GF-D8 (cell line): ENCODE measurements at regions not wholly inside any gene's neighbourhood (a gene's known extent, or its start where the extent isn't known, plus 50 kb on each side); places are given as distances from the start of the nearest gene placed in this dataset.

Source experiments
- DNase-seq: peaks from one replicate; lab custom pipeline; 2025; lab: John Stamatoyannopoulos, UW

GRCh38 chr10:128759174-128759573, 633.0 kb upstream of the MKI67 start:
- no peak for DNase-seq

GRCh38 chr10:128763588-128763987, 637.4 kb upstream of the MKI67 start:
- DNase-seq: no peak

- DNase-seq: no peak
Measured at GRCh38 chr10:128764190-128764589, 638.0 kb upstream of the MKI67 start.

- no peak for DNase-seq
Measured at GRCh38 chr10:128766915-128767314, 640.7 kb upstream of the MKI67 start.

- DNase-seq: no peak
Measured at GRCh38 chr10:128774979-128775378, 648.8 kb upstream of the MKI67 start.

GRCh38 chr10:128775743-128776142, 649.5 kb upstream of the MKI67 start:
- no peak for DNase-seq

- DNase-seq: no peak
Measured at GRCh38 chr10:128776673-128777252, 650.5 kb upstream of the MKI67 start.

GRCh38 chr10:128777342-128777741, 651.1 kb upstream of the MKI67 start:
- DNase-seq: no peak

GRCh38 chr10:128779416-128779815, 653.2 kb upstream of the MKI67 start:
- DNase-seq: no peak

GRCh38 chr10:128780156-128780761, 654.0 kb upstream of the MKI67 start:
- no peak for DNase-seq

GRCh38 chr10:128781637-128782036, 655.4 kb upstream of the MKI67 start:
- DNase-seq: no peak

- no peak for DNase-seq
Measured at GRCh38 chr10:128784444-128784843, 658.2 kb upstream of the MKI67 start.

GRCh38 chr10:128792426-128793140, 666.4 kb upstream of the MKI67 start:
- no peak for DNase-seq

- no peak for DNase-seq
Measured at GRCh38 chr10:128793726-128794655, 667.8 kb upstream of the MKI67 start.

GRCh38 chr10:128796396-128796912, 670.2 kb upstream of the MKI67 start:
- DNase-seq: no peak

- DNase-seq: no peak
Measured at GRCh38 chr10:128802062-128802461, 665.0 kb upstream of the MGMT start.

GRCh38 chr10:128803790-128804189, 663.3 kb upstream of the MGMT start:
- DNase-seq: no peak

GRCh38 chr10:128804411-128804810, 662.6 kb upstream of the MGMT start:
- DNase-seq: no peak

- DNase-seq: no peak
Measured at GRCh38 chr10:128808921-128809440, 658.1 kb upstream of the MGMT start.

GRCh38 chr10:128811511-128811910, 655.5 kb upstream of the MGMT start:
- DNase-seq: no peak

- DNase-seq: no peak
Measured at GRCh38 chr10:128812000-128812399, 655.0 kb upstream of the MGMT start.

GRCh38 chr10:128813574-128813973, 653.5 kb upstream of the MGMT start:
- no peak for DNase-seq
